ENCODE measurements at regions not wholly inside any gene's neighbourhood (a gene's known extent, or its start where the extent isn't known, plus 50 kb on each side); places are given as distances from the start of the nearest gene placed in this dataset.

- intact Hi-C loops (cut with micrococcal nuclease), result no loop called here
- Mint-ChIP-seq H3K4me1 (ENCODE audit: low read depth) (no peaks in the 10 kb centered on the region), H3K27me3 (no peaks in the 10 kb centered on the region), H3K27ac (no peak overlapping the region), H3K4me3 (no peak overlapping the region), H3K36me3 (no peaks in the 10 kb centered on the region), H3K9me3 (no peaks in the 10 kb centered on the region)
- DNase-seq, result no peak
- ChIA-PET POLR2A (no interaction called here), CTCF (no interaction called here)
These were observed 763.5 kb upstream of the FANCL start for GRCh38 chr2:59004621-59005020.

- intact Hi-C loops (cut with micrococcal nuclease), result no loop called here
- H3K9me3 Mint-ChIP-seq, result no peaks in the 10 kb centered on the region
- H3K36me3 Mint-ChIP-seq, result no peaks in the 10 kb centered on the region
- no peak for DNase-seq
- ChIA-PET POLR2A (no interaction called here), CTCF (no interaction called here)
- H3K4me3 Mint-ChIP-seq, result no peak overlapping the region
- H3K4me1 Mint-ChIP-seq (ENCODE audit: low read depth), result no peaks in the 10 kb centered on the region
- no peaks in the 10 kb centered on the region for H3K27me3 Mint-ChIP-seq
- no peak overlapping the region for H3K27ac Mint-ChIP-seq
These were observed 759.7 kb upstream of the FANCL start for GRCh38 chr2:59000796-59001195.

- ChIA-PET CTCF (no interaction called here), POLR2A (interaction anchor here (0.6 kb wide), 1 partner anchor 262 kb away, joined by 3 read pairs; no protein-coding TSS in a partner anchor)
- intact Hi-C loops (cut with micrococcal nuclease), result no loop called here
- no peak overlapping the region for H3K27ac Mint-ChIP-seq
- H3K4me3 Mint-ChIP-seq, result no peak overlapping the region
- H3K4me1 Mint-ChIP-seq (ENCODE audit: low read depth), result no peaks in the 10 kb centered on the region
- DNase-seq, result no peak
- H3K27me3 Mint-ChIP-seq, result no peaks in the 10 kb centered on the region
- H3K9me3 Mint-ChIP-seq, result no peaks in the 10 kb centered on the region
- H3K36me3 Mint-ChIP-seq, result no peaks in the 10 kb centered on the region
These were observed 751.1 kb upstream of the FANCL start for GRCh38 chr2:58992062-58992706.

GRCh38 chr2:58991357-58991756 is 750.2 kb upstream of the FANCL start:
- Mint-ChIP-seq H3K36me3 (no peaks in the 10 kb centered on the region), H3K4me3 (no peak overlapping the region), H3K27ac (no peak overlapping the region), H3K27me3 (no peaks in the 10 kb centered on the region), H3K9me3 (no peaks in the 10 kb centered on the region), H3K4me1 (ENCODE audit: low read depth) (no peaks in the 10 kb centered on the region)
- POLR2A ChIA-PET, result no interaction called here
- CTCF ChIA-PET, result no interaction called here
- DNase-seq, result no peak
- intact Hi-C loops (cut with micrococcal nuclease), result no loop called here

GRCh38 chr2:58985541-58985940 is 744.4 kb upstream of the FANCL start:
- CTCF ChIA-PET, result no interaction called here
- H3K27me3 Mint-ChIP-seq, result no peaks in the 10 kb centered on the region

GRCh38 chr2:58984731-58985130 is 743.6 kb upstream of the FANCL start:
- Mint-ChIP-seq H3K9me3 (no peaks in the 10 kb centered on the region), H3K27ac (no peak overlapping the region), H3K27me3 (no peaks in the 10 kb centered on the region), H3K4me3 (no peak overlapping the region), H3K36me3 (no peaks in the 10 kb centered on the region), H3K4me1 (ENCODE audit: low read depth) (no peaks in the 10 kb centered on the region)
- intact Hi-C loops (cut with micrococcal nuclease), result no loop called here
- POLR2A ChIA-PET, result no interaction called here
- no peak for DNase-seq
- CTCF ChIA-PET, result no interaction called here

More at GRCh38 chr2:58985541-58985940, 744.4 kb upstream of the FANCL start:
- Mint-ChIP-seq H3K4me1 (ENCODE audit: low read depth) (no peaks in the 10 kb centered on the region), H3K27ac (no peak overlapping the region), H3K36me3 (no peaks in the 10 kb centered on the region), H3K9me3 (no peaks in the 10 kb centered on the region), H3K4me3 (no peak overlapping the region)
- intact Hi-C loops (cut with micrococcal nuclease), result no loop called here
- no peak for DNase-seq
- POLR2A ChIA-PET, result no interaction called here

- CTCF ChIA-PET, result no interaction called here
- Mint-ChIP-seq H3K9me3 (peaks cover 2% of the 10 kb centered on the region), H3K27me3 (no peaks in the 10 kb centered on the region), H3K27ac (no peak overlapping the region), H3K4me3 (no peak overlapping the region), H3K4me1 (ENCODE audit: low read depth) (no peaks in the 10 kb centered on the region), H3K36me3 (no peaks in the 10 kb centered on the region)
- no peak for DNase-seq
- intact Hi-C loops (cut with micrococcal nuclease), result no loop called here
- POLR2A ChIA-PET, result no interaction called here
These were observed 742.0 kb upstream of the FANCL start for GRCh38 chr2:58983111-58983510.

GRCh38 chr2:58981237-58981636 is 740.1 kb upstream of the FANCL start:
- no peak overlapping the region for H3K4me3 Mint-ChIP-seq
- no peaks in the 10 kb centered on the region for H3K27me3 Mint-ChIP-seq
- DNase-seq, result no peak
- H3K27ac Mint-ChIP-seq, result no peak overlapping the region
- H3K4me1 Mint-ChIP-seq (ENCODE audit: low read depth), result no peaks in the 10 kb centered on the region
- intact Hi-C loops (cut with micrococcal nuclease), result no loop called here
- peaks cover 2% of the 10 kb centered on the region for H3K9me3 Mint-ChIP-seq
- ChIA-PET POLR2A (no interaction called here), CTCF (no interaction called here)
- no peaks in the 10 kb centered on the region for H3K36me3 Mint-ChIP-seq

GRCh38 chr2:58976375-58977071 is 735.4 kb upstream of the FANCL start:
- CTCF ChIA-PET, result no interaction called here
- no peak for DNase-seq
- intact Hi-C loops (cut with micrococcal nuclease), result no loop called here
- Mint-ChIP-seq H3K4me3 (no peak overlapping the region), H3K27ac (no peak overlapping the region), H3K4me1 (ENCODE audit: low read depth) (no peaks in the 10 kb centered on the region), H3K27me3 (no peaks in the 10 kb centered on the region), H3K36me3 (no peaks in the 10 kb centered on the region), H3K9me3 (peaks cover 2% of the 10 kb centered on the region)
- POLR2A ChIA-PET, result no interaction called here

- Mint-ChIP-seq H3K9me3 (peaks cover 2% of the 10 kb centered on the region), H3K27ac (no peak overlapping the region), H3K4me3 (no peak overlapping the region), H3K4me1 (ENCODE audit: low read depth) (no peaks in the 10 kb centered on the region), H3K27me3 (no peaks in the 10 kb centered on the region), H3K36me3 (no peaks in the 10 kb centered on the region)
- ChIA-PET POLR2A (no interaction called here), CTCF (no interaction called here)
- no peak for DNase-seq
- intact Hi-C loops (cut with micrococcal nuclease), result no loop called here
These were observed 733.8 kb upstream of the FANCL start for GRCh38 chr2:58974881-58975280.

- Mint-ChIP-seq H3K4me3 (no peak overlapping the region), H3K36me3 (no peaks in the 10 kb centered on the region), H3K9me3 (peaks cover 2% of the 10 kb centered on the region), H3K4me1 (ENCODE audit: low read depth) (no peaks in the 10 kb centered on the region), H3K27ac (no peak overlapping the region), H3K27me3 (no peaks in the 10 kb centered on the region)
- no peak for DNase-seq
- CTCF ChIA-PET, result no interaction called here
- POLR2A ChIA-PET, result no interaction called here
- intact Hi-C loops (cut with micrococcal nuclease), result no loop called here
These were observed 733.3 kb upstream of the FANCL start for GRCh38 chr2:58974426-58974825.

GRCh38 chr2:58973811-58974281 is 732.7 kb upstream of the FANCL start:
- ChIA-PET POLR2A (no interaction called here), CTCF (no interaction called here)
- intact Hi-C loops (cut with micrococcal nuclease), result no loop called here

GRCh38 chr2:58972737-58973136 is 731.6 kb upstream of the FANCL start:
- POLR2A ChIA-PET, result no interaction called here
- H3K27ac Mint-ChIP-seq, result no peak overlapping the region
- H3K4me3 Mint-ChIP-seq, result no peak overlapping the region
- no peak for DNase-seq
- H3K27me3 Mint-ChIP-seq, result no peaks in the 10 kb centered on the region
- no peaks in the 10 kb centered on the region for H3K4me1 Mint-ChIP-seq (ENCODE audit: low read depth)
- H3K9me3 Mint-ChIP-seq, result no peaks in the 10 kb centered on the region
- intact Hi-C loops (cut with micrococcal nuclease), result no loop called here
- no peaks in the 10 kb centered on the region for H3K36me3 Mint-ChIP-seq
- CTCF ChIA-PET, result no interaction called here

More at GRCh38 chr2:58973811-58974281, 732.7 kb upstream of the FANCL start:
- H3K9me3 Mint-ChIP-seq, result peaks cover 2% of the 10 kb centered on the region
- no peak overlapping the region for H3K27ac Mint-ChIP-seq
- no peaks in the 10 kb centered on the region for H3K36me3 Mint-ChIP-seq
- DNase-seq, result no peak
- H3K4me3 Mint-ChIP-seq, result no peak overlapping the region
- H3K27me3 Mint-ChIP-seq, result no peaks in the 10 kb centered on the region
- H3K4me1 Mint-ChIP-seq (ENCODE audit: low read depth), result no peaks in the 10 kb centered on the region
